SK-N-SH (cell line): ENCODE measurements at regions not wholly inside any gene's neighbourhood (a gene's known extent, or its start where the extent isn't known, plus 50 kb on each side); places are given as distances from the start of the nearest gene placed in this dataset.

Experiments used
- CTCF ChIA-PET: fragments of 300-600, 350-600 bp; formaldehyde crosslinking; extraction: SDS; loops from one replicate; lab custom pipeline; 2021; lab: Yijun Ruan, JAX
- POLR2A ChIA-PET: fragments of 350-600 bp; sonication (Branson Sonifier 250); formaldehyde crosslinking; extraction: SDS; loops from one replicate; lab custom pipeline; 2020; ENCODE audit warnings: antibody characterized with exemption, inconsistent platforms; lab: Yijun Ruan, JAX
- DNase-seq: peaks from one replicate; pipeline ENCODE4 v3.0.0; 2012
- H2AFZ ChIP-seq: fragments of 200-600 bp; sonication (generic); 2 replicates; pipeline ENCODE4 v1.8.1; 2016; ENCODE audit warnings: antibody characterized with exemption, mild to moderate bottlenecking, low read depth
- H3F3A ChIP-seq: fragments of 200-600 bp; sonication (generic); replicated peaks from 2 replicates; pipeline ENCODE3; 2016; ENCODE audit warnings: antibody characterized with exemption, mild to moderate bottlenecking; ENCODE audit not compliant: insufficient read depth
- H3K27ac ChIP-seq, 2 experiments: fragments of 200-500 bp in 1 of 2; fragments of 200-600 bp in 1 of 2; sonication (Bioruptor generic) in 1 of 2; sonication (generic), shearing (Covaris generic) in 1 of 2; 2 replicates each; pipeline versions ENCODE4 v1.5.1 to v1.6.1; 2014 to 2016; ENCODE audit warnings: low read depth in 2 of 2, inconsistent platforms in 1 of 2, low read length in 1 of 2, mild to moderate bottlenecking in 1 of 2, mixed read lengths in 1 of 2
- H3K27me3 ChIP-seq: fragments of 200-600 bp; sonication (generic), shearing (Covaris generic); 2 replicates; pipeline ENCODE4 v1.6.1; 2016; ENCODE audit warnings: mixed run types; ENCODE audit not compliant: insufficient read depth
- H3K36me3 ChIP-seq, 2 experiments: fragments of 200-500 bp in 1 of 2; fragments of 200-600 bp in 1 of 2; sonication (Bioruptor generic) in 1 of 2; sonication (generic) in 1 of 2; replicated peaks in 1 of 2; 2 replicates each; pipeline versions ENCODE3 to v1.5.1; 2014 to 2016; ENCODE audit warnings: low read length in 1 of 2, mild to moderate bottlenecking in 1 of 2; ENCODE audit not compliant: insufficient read depth in 2 of 2, control insufficient read depth in 1 of 2
- H3K4me1 ChIP-seq, 2 experiments: fragments of 200-500 bp in 1 of 2; fragments of 200-600 bp in 1 of 2; sonication (Bioruptor generic) in 1 of 2; sonication (generic), shearing (Covaris generic) in 1 of 2; 2 replicates each; pipeline versions ENCODE4 v1.5.1 to v1.6.1; 2014 to 2016; ENCODE audit warnings: low read depth in 1 of 2, low read length in 1 of 2, mixed run types in 1 of 2; ENCODE audit not compliant: insufficient read depth in 2 of 2, control insufficient read depth in 1 of 2
- H3K4me2 ChIP-seq: fragments of 200-600 bp; sonication (generic), shearing (Covaris generic); 2 replicates; pipeline ENCODE4 v1.6.1; 2017; ENCODE audit warnings: mixed run types
- H3K4me3 ChIP-seq, 2 experiments: fragments of 200-500 bp in 1 of 2; fragments of 200-600 bp in 1 of 2; sonication (Bioruptor generic) in 1 of 2; sonication (generic), shearing (Covaris generic) in 1 of 2; 2 replicates each; pipeline versions ENCODE4 v1.5.1 to v1.8.1; 2014 to 2016; ENCODE audit warnings: low read depth in 2 of 2, inconsistent platforms in 1 of 2, low read length in 1 of 2, mild to moderate bottlenecking in 1 of 2, mixed read lengths in 1 of 2, moderate library complexity in 1 of 2
- H3K79me2 ChIP-seq: fragments of 200-600 bp; sonication (generic); 2 replicates; pipeline ENCODE4 v1.8.1; 2017; ENCODE audit warnings: mild to moderate bottlenecking; ENCODE audit not compliant: insufficient read depth
- H3K9ac ChIP-seq: fragments of 200-600 bp; sonication (generic); 2 replicates; pipeline ENCODE4 v1.6.1; 2017; ENCODE audit warnings: mixed run types
- H3K9me2 ChIP-seq: fragments of 200-600 bp; sonication (generic); 2 replicates; pipeline ENCODE4 v1.6.1; 2017; ENCODE audit warnings: mixed run types
- H3K9me3 ChIP-seq: fragments of 200-600 bp; sonication (generic); 2 replicates; pipeline ENCODE4 v1.6.1; 2017; ENCODE audit warnings: mixed run types, mild to moderate bottlenecking, moderate library complexity
- H4K20me1 ChIP-seq: fragments of 200-600 bp; sonication (generic); 2 replicates; pipeline ENCODE4 v1.6.1; 2017; ENCODE audit warnings: mild to moderate bottlenecking, mixed run types; ENCODE audit not compliant: insufficient read depth
- CHD2 ChIP-seq: fragments of 150-350 bp; IDR thresholded peaks from 2 replicates; pipeline ENCODE4 v1.6.1; 2018; ENCODE audit warnings: low read length; ENCODE audit not compliant: partially characterized antibody
- FOSL2 ChIP-seq: IDR thresholded peaks from 2 replicates; pipeline ENCODE4 v1.4.0; 2012; ENCODE audit warnings: low read depth, mild to moderate bottlenecking, moderate library complexity, borderline replicate concordance
- FOXJ3 ChIP-seq: sonication (generic); formaldehyde crosslinking; IDR thresholded peaks from 2 replicates; pipeline ENCODE4 v1.5.1; 2020; ENCODE audit warnings: mild to moderate bottlenecking, missing genetic modification reagents
- GABPA ChIP-seq: IDR thresholded peaks from 2 replicates; pipeline ENCODE4 v1.4.0; 2012; ENCODE audit warnings: low read depth, mild to moderate bottlenecking
- JUND ChIP-seq: IDR thresholded peaks from 2 replicates; pipeline ENCODE4 v1.4.0; 2012
- POLR2AphosphoS5 ChIP-seq: IDR thresholded peaks from 2 replicates; pipeline ENCODE4 v1.6.1; 2012; ENCODE audit warnings: low read depth, low read length
- RFX5 ChIP-seq: IDR thresholded peaks from 2 replicates; pipeline ENCODE4 v1.6.1; 2012; ENCODE audit warnings: mild to moderate bottlenecking, improper control_type of control experiment, low read length
- SMC3 ChIP-seq: IDR thresholded peaks from 2 replicates; pipeline ENCODE4 v1.6.1; 2012; ENCODE audit warnings: low read depth, low read length, improper control_type of control experiment
- TAF1 ChIP-seq: IDR thresholded peaks from 2 replicates; pipeline ENCODE4 v1.6.1; 2012; ENCODE audit warnings: low read depth, mild to moderate bottlenecking, low read length, moderate library complexity, borderline replicate concordance
- TCF12 ChIP-seq: IDR thresholded peaks from 2 replicates; pipeline ENCODE4 v1.4.0; 2012
- USF2 ChIP-seq: fragments of 150-350 bp; IDR thresholded peaks from 2 replicates; pipeline ENCODE4 v1.6.1; 2017; ENCODE audit warnings: antibody characterized with exemption, low read length, low read depth, borderline replicate concordance
- WGBS: methylation state at CpG from one replicate; pipeline ENCODE4 v1.1.6; 2017; ENCODE audit warnings: low lambda C conversion rate; 5-methylcytosine and 5-hydroxymethylcytosine counted together
- TF ChIP-seq, protein P1 (sequence below): IDR thresholded peaks from 2 replicates; pipeline ENCODE4 v1.4.0; 2012; ENCODE audit warnings: low read depth
- TF ChIP-seq, protein P2 (sequence below): IDR thresholded peaks from 2 replicates; pipeline ENCODE4 v1.4.0; 2012; ENCODE audit warnings: low read depth, borderline replicate concordance
- TF ChIP-seq, protein P3 (sequence below): fragments of 150-350 bp; IDR thresholded peaks from 2 replicates; pipeline ENCODE4 v1.6.1; 2016; ENCODE audit warnings: mild to moderate bottlenecking, low read depth, low read length

DNA sequence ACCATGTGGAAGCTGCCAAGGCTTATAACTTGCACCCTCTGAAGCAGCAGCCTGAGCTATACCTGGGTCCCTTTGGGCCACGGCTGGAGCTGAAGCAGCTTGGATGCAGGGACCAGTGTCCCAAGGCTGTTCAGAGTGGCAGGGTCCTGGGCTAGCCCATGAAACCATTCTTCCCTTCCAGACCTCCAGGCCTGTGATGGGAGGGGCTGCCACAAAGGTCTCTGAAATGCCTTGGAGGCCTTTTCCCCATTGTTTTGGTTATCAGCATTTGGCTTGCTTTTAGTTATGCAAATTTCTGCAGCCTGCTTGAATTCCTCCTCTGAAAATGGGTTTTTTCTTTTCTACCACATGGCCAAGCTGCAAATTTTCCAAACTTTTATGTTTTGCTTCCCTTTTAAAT lies 433.7 kb upstream of the ACO1 start:
- 0% methylated on average over 1 of the region's 1 CpG for WGBS
- Histone ChIP-seq H3K4me1 (no peaks in the 10 kb centered on the region), H4K20me1 (no peaks in the 10 kb centered on the region), H3F3A (no peaks in the 10 kb centered on the region), H3K4me3 (no peak overlapping the region), H3K9me3 (no peaks in the 10 kb centered on the region), H3K36me3 (no peaks in the 10 kb centered on the region), H3K27ac (no peak overlapping the region), H2AFZ (no peak overlapping the region), H3K4me2 (no peak overlapping the region), H3K9me2 (no peaks in the 10 kb centered on the region), H3K9ac (no peak overlapping the region), H3K27me3 (no peaks in the 10 kb centered on the region), H3K79me2 (no peaks in the 10 kb centered on the region)
- DNase-seq = no peak
- ChIA-PET POLR2A (no interaction called here), CTCF (no interaction called here)
- no peak for TF ChIP-seq GABPA
- TF ChIP-seq JUND = no peak
- no peak for TF ChIP-seq TCF12
- TF ChIP-seq, protein P1, sequence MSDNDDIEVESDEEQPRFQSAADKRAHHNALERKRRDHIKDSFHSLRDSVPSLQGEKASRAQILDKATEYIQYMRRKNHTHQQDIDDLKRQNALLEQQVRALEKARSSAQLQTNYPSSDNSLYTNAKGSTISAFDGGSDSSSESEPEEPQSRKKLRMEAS = no peak
- TF ChIP-seq RFX5 = no peak
- TF ChIP-seq POLR2AphosphoS5 = no peak

GRCh38 chr9:31958572-31958971 lies 425.9 kb upstream of the ACO1 start:
- CTCF ChIA-PET = interaction anchor here (0.9 kb wide), 1 partner anchor 9 kb away, joined by 3 read pairs; no protein-coding TSS in a partner anchor
- Histone ChIP-seq H2AFZ (no peak overlapping the region), H3K4me3 (no peak overlapping the region), H3K27ac (no peak overlapping the region), H3K9ac (no peak overlapping the region), H3K9me2 (no peaks in the 10 kb centered on the region), H3K4me1 (no peaks in the 10 kb centered on the region), H3F3A (no peaks in the 10 kb centered on the region), H3K4me2 (no peak overlapping the region), H4K20me1 (no peaks in the 10 kb centered on the region), H3K79me2 (no peaks in the 10 kb centered on the region), H3K9me3 (peaks cover 12% of the 10 kb centered on the region; the same call in 1 of the 2 replicates), H3K27me3 (no peaks in the 10 kb centered on the region), H3K36me3 (no peaks in the 10 kb centered on the region)
- POLR2A ChIA-PET = no interaction called here
- TF ChIP-seq USF2 = no peak
- no peak for TF ChIP-seq FOSL2
- TF ChIP-seq CHD2 = no peak
- TF ChIP-seq SMC3 = no peak
- TF ChIP-seq FOXJ3 (CRISPR knock-in tag) = no peak
- no peak for DNase-seq
- WGBS = 11% methylated on average over 1 of the region's 1 CpG

DNA sequence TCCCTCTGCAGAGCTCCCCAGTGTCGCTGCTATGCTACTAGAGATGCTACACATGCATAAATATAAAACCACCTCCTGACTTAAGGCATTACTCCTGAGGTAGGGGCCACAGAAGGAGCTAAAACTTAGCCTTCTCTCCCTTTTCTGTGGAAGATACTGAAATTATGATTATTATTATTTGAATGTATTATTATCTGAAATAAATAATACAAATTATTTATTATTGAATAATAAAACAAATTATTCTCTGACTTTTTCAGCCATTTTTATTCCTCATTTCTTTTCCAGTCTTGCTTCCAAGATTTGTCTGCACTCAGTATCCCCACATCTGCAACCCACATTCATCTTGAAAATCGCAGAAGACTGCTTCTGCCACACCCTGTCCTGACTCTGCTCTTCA lies 414.9 kb upstream of the ACO1 start:
- H3K27ac ChIP-seq = no peak overlapping the region
- no peaks in the 10 kb centered on the region for H3K9me2 ChIP-seq
- no peak overlapping the region for H2AFZ ChIP-seq
- ChIA-PET POLR2A (no interaction called here), CTCF (interaction anchor here (0.7 kb wide), 1 partner anchor 239 kb away, joined by 3 read pairs; no protein-coding TSS in a partner anchor)
- no peaks in the 10 kb centered on the region for H3K36me3 ChIP-seq
- TF ChIP-seq TAF1 = no peak
- TF ChIP-seq, protein P2, sequence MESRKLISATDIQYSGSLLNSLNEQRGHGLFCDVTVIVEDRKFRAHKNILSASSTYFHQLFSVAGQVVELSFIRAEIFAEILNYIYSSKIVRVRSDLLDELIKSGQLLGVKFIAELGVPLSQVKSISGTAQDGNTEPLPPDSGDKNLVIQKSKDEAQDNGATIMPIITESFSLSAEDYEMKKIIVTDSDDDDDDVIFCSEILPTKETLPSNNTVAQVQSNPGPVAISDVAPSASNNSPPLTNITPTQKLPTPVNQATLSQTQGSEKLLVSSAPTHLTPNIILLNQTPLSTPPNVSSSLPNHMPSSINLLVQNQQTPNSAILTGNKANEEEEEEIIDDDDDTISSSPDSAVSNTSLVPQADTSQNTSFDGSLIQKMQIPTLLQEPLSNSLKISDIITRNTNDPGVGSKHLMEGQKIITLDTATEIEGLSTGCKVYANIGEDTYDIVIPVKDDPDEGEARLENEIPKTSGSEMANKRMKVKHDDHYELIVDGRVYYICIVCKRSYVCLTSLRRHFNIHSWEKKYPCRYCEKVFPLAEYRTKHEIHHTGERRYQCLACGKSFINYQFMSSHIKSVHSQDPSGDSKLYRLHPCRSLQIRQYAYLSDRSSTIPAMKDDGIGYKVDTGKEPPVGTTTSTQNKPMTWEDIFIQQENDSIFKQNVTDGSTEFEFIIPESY = no peak
- TF ChIP-seq, protein P3, sequence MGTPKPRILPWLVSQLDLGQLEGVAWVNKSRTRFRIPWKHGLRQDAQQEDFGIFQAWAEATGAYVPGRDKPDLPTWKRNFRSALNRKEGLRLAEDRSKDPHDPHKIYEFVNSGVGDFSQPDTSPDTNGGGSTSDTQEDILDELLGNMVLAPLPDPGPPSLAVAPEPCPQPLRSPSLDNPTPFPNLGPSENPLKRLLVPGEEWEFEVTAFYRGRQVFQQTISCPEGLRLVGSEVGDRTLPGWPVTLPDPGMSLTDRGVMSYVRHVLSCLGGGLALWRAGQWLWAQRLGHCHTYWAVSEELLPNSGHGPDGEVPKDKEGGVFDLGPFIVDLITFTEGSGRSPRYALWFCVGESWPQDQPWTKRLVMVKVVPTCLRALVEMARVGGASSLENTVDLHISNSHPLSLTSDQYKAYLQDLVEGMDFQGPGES = no peak
- WGBS = 6% methylated on average over 2 of the region's 2 CpGs
- H3K4me2 ChIP-seq = no peak overlapping the region
- no peak for DNase-seq
- no peaks in the 10 kb centered on the region for H4K20me1 ChIP-seq
- H3F3A ChIP-seq = no peaks in the 10 kb centered on the region
- no peaks in the 10 kb centered on the region for H3K27me3 ChIP-seq
- no peak overlapping the region for H3K9ac ChIP-seq
- no peaks in the 10 kb centered on the region for H3K9me3 ChIP-seq
- no peaks in the 10 kb centered on the region for H3K79me2 ChIP-seq
- H3K4me3 ChIP-seq = no peak overlapping the region
- no peaks in the 10 kb centered on the region for H3K4me1 ChIP-seq
